ENCODE measurements at regions not wholly inside any gene's neighbourhood (a gene's known extent, or its start where the extent isn't known, plus 50 kb on each side); places are given as distances from the start of the nearest gene placed in this dataset.

GRCh38 chr3:43893727-43894126 lies 203.0 kb downstream of the ABHD5 start:
- TF ChIP-seq POLR2AphosphoS5 (IDR thresholded peaks at IDR 0.05; ENCODE audit: insufficient read depth in 1 of 2, low read depth in 1 of 2) (no peak), CTCF (IDR thresholded peaks at IDR 0.05) (no peak)

Measured in vagina (tissue), 2 donors.